Ureter (tissue), 1 donor: ENCODE measurements at regions not wholly inside any gene's neighbourhood (a gene's known extent, or its start where the extent isn't known, plus 50 kb on each side); places are given as distances from the start of the nearest gene placed in this dataset.
"Not testable (repeated sequence)": the region's sequence is repeated elsewhere in the genome, so short reads cannot be mapped to it uniquely, and the experiment has no call there.

ENCODE experiments used
- DNase-seq: peaks from one replicate; pipeline ENCODE4 v3.0.0-alpha.2; 2020; ENCODE audit warnings: low spot score
- donor health status: DM: yes; HTN: yes; CAD: no.

GRCh38 chr13:44054525-44054924 lies 174.8 kb downstream of the LACC1 start:
- DNase-seq: no peak

- DNase-seq: not testable (repeated sequence)
Observed at GRCh38 chr13:44055681-44056080, 176.0 kb downstream of the LACC1 start.

- DNase-seq: no peak
Observed at GRCh38 chr13:44058067-44058466, 178.4 kb downstream of the LACC1 start.

- no peak for DNase-seq
Observed at GRCh38 chr13:44058624-44059215, 179.0 kb downstream of the LACC1 start.

GRCh38 chr13:44061876-44062275 lies 182.2 kb downstream of the LACC1 start:
- DNase-seq: no peak

- no peak for DNase-seq
Observed at GRCh38 chr13:44063467-44063866, 183.8 kb downstream of the LACC1 start.

GRCh38 chr13:44063881-44064280 lies 184.2 kb downstream of the LACC1 start:
- DNase-seq: no peak

- no peak for DNase-seq
Observed at GRCh38 chr13:44064357-44064756, 184.7 kb downstream of the LACC1 start.

- DNase-seq: no peak
Observed at GRCh38 chr13:44068169-44068568, 188.5 kb downstream of the LACC1 start.

- no peak for DNase-seq
Observed at GRCh38 chr13:44068737-44069136, 189.0 kb downstream of the LACC1 start.

- no peak for DNase-seq
Observed at GRCh38 chr13:44072536-44072935, 192.8 kb downstream of the LACC1 start.

- no peak for DNase-seq
Observed at GRCh38 chr13:44074611-44075010, 194.9 kb downstream of the LACC1 start.

GRCh38 chr13:44075113-44075512 lies 195.4 kb downstream of the LACC1 start:
- no peak for DNase-seq

- DNase-seq: no peak
Observed at GRCh38 chr13:44078806-44079376, 199.2 kb downstream of the LACC1 start.

- no peak for DNase-seq
Observed at GRCh38 chr13:44079413-44080205, 199.9 kb downstream of the LACC1 start.

- DNase-seq: no peak
Observed at GRCh38 chr13:44084146-44084545, 204.4 kb downstream of the LACC1 start.

- no peak for DNase-seq
Observed at GRCh38 chr13:44086389-44086788, 206.7 kb downstream of the LACC1 start.

- DNase-seq: no peak
Observed at GRCh38 chr13:44088411-44088810, 208.7 kb downstream of the LACC1 start.

GRCh38 chr13:44088991-44089413 lies 209.3 kb downstream of the LACC1 start:
- no peak for DNase-seq

- DNase-seq: no peak
Observed at GRCh38 chr13:44089452-44089851, 209.7 kb downstream of the LACC1 start.

- DNase-seq: no peak
Observed at GRCh38 chr13:44092078-44092970, 212.6 kb downstream of the LACC1 start.
